GM18511 (cell line): ENCODE measurements at regions not wholly inside any gene's neighbourhood (a gene's known extent, or its start where the extent isn't known, plus 50 kb on each side); places are given as distances from the start of the nearest gene placed in this dataset.

Experiments
- ATAC-seq: cut with Tn5 transposase; IDR thresholded peaks from one replicate; pipeline ENCODE4 v1.9.1; 2021; ENCODE audit warnings: mild to moderate bottlenecking, moderate library complexity; ENCODE audit not compliant: unreplicated experiment

DNA sequence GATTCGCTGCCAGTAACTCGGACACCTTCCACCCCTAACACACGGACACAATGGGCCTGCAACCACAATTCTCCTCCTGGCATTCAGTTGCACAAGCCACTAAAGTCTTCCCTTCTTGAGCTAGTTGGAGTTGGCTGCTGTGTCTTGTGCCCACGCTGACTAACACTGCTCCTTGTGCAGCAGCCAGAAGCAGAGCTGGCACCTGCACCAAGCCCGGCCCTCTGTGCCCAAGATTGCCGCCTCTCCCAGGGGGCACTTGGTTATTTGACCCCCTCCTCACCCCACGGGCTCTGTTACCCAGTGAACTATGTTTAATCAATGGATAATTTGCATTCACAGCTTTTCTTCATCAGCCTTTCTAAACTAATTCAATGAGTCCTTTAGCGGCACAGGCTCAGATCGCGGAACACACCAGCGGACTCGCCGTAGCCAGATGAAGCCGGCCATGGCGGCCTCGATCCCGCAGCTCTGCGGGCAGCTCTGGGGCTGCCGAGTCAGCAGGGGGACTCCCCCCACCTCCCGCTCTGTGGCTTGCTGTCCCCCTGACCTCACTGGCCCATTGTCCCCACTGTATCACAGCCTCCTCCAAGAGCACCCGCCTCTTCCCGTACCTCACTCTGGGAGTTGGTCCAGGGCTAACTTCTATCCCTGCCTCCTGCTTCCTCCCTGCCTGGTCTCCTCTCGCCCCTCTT is 94.8 kb upstream of the AFDN start:
- no peak for ATAC-seq

DNA sequence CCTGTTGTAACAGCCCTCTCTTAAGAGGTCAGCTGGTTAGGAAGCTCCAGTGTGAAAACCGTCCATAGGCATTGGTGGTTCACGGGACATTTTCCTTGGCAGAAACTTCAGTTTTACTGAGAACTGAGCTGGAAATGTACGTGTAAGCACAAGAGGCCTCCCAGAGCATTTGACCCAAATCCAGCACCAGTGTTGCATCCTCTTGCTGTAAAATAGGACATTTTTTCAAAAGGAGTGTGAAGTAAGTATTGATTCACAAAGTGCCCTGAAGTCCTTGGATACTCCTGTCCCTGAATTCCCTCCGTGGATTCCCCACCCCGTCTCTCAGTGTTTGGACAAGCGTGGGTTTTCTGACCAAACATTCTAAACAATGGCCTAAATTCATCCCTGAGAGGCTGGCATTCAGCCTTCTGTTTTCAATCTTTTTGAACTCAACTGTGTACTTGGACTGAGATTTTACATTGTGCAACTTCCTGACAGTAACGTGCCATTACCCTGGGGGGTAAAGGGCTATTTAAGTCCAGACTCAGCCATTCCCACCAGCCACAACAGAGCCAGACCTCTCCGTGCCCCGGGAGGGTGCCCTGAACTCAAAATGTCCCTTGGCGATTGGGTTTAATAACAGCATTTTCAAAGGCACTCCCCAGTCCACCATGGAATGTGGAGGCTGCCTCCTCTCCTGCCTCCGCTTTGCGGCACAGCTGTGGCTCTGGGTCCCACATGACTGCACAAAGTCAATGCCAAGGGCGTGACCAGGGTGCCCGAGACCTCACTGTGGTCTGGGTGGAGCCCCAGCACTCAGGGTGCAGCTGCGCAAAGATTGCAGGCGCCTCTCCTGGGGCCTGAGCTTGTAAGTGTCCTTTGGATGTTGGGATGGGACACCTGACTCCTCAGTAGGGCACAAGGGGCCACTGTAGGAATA is 92.7 kb upstream of the AFDN start:
- ATAC-seq: peak; percentile 64

DNA sequence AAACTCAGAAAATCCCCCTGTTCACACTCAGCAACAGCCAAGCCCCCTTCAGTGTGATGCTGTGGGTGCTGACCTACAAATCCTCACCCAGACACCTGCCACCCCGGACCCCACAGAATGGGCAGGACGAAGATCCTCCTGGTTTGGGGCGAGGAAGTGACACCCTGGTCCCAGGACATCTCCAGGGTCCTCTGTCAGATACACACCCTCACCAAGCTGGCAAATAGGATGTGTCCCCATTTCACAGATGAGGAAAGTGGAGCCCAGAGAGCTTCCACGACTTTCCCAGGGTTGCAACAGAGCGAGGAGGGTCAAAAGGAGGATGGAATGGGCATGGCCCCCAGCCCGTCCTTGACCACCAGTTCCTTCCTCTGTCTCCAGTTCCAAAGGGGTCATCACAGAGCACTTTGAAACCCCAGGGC is 92.0 kb upstream of the AFDN start:
- no peak for ATAC-seq

DNA sequence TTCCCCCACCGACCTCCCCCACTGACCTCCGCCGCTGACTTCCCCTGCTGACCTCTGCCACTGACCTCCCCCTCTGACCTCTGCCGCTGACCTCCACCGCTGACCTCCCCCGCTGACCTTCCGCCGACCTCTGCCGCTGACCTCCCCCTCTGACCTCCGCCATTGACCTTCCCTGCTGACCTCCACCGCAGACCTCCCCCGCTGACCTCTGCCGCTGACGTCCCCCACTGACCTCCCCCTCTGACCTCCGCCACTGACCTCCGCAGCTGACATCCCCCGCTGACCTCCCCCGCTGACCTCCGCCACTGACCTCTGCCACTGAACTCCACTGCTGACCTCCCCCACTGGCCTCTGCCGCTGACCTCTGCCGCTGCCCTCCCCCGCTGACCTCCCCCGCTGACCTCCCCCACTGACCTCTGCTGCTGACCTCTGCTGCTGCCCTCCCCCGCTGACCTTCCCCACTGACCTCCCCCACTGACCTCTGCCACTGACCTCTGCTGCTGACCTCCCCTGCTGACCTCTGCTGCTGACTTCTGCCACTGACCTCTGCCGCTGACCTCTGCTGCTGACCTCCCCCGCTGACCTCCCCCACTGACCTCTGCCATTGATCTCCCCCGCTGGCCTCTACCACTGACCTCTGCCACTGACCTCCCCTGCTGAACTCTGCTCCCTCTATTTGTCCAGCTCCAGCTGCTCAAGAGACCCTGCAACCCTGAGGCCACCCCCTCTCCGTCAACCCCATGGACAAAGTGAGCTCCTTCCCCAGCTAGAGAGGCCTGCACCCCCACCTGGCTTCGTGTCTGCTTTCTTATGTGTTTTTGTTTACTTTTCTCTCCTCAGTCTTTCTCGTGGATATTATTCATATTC is 91.4 kb upstream of the AFDN start:
- no peak for ATAC-seq

DNA sequence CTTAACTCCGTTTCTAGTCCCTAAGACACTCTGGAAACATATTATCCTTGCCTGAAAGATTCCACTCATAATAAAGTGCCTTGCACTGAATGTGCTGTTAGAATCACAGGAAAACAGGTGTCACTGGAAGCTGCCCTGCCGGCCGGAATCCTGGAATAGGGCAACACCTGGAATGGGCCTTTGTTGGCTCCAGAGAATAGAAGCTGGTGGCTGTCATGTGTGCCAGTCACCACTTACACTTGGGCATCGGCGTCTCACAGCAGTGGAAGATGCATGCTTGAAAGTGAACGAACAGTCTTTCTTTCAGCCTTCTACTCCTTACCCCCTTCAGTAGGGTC is 90.8 kb upstream of the AFDN start:
- no peak for ATAC-seq

DNA sequence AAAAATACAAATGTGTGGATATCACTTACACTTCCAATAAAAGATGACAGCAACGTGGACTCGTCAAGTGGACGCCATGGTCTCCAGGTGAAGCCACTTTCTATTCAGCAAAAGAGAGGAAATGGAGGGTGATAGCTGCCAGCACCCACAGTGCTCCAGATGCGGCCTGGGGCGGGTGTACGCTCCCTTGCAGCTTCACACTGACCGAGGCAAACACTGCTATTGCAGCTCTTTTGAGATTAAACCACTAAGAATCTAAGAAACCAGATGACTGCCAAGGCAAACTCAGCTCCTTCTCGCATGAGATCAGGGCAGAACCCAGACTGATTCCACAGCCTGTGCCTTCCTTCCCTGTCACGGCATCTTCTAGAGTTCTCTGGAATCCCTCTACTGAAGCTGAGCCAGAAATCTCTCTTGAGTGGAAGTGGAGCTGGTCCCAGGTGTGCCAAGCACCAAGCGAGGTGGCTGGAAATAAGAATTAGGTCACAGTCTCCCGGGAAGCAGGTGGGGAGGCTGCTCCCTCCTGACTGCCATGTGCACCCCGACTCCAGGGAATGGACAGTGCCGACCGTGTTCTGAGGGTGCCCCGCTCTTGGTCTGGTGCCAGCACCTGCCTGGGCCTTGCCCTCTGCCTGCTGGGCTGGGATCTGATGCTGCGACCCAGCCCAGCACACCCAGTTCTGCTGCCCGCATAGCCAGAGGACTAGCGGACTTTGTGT is 90.1 kb upstream of the AFDN start:
- no peak for ATAC-seq

DNA sequence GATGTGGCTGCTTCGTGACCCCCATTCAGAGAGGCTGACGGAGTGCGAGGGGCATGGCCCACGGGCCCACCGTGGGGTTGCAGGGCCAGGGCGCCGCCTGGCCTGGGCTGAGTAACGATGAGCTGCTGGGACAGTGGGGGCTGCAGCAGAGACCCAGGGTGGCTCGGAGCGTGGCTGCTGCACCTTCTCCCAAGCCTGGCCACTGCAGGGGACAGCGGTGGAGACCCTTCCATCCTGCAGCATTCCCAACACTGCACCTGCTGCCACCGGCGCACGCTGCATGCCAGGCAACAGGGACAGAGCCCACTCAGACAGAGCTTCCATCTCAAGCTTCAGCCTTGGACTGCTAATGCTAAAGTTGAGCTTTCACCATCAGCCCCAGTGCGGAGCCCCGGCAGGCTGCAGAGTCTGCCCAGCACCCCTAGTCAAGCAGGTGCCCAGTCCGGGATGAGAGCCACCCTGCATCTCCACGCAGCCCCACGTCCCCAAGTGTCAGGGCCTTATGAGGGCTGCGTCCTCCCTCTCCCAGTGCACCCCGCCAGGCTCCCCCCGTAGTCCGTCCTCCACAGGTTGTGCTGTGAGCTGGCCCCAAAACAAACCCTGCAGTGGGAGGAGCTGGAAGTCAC is 89.4 kb upstream of the AFDN start:
- ATAC-seq: no peak

DNA sequence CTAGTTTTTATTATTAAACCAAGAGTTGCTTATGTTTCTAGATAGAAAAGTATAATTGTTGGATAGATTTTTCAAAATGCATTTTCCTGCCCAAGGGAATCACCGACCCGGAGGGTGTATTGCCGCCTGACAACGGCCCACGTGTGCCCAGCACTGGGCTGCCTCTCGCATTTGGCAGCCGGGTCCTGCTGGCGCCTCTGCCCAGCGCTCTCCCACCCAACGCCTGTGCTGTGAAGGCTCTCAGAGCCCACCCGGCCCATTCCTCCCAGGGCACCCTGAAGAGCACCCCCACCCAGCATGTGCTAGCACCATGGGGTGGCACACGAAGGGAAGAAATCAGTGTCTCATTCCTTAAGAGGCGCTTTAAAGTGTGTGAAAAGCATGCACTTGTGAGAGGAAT is 88.3 kb upstream of the AFDN start:
- ATAC-seq: no peak

DNA sequence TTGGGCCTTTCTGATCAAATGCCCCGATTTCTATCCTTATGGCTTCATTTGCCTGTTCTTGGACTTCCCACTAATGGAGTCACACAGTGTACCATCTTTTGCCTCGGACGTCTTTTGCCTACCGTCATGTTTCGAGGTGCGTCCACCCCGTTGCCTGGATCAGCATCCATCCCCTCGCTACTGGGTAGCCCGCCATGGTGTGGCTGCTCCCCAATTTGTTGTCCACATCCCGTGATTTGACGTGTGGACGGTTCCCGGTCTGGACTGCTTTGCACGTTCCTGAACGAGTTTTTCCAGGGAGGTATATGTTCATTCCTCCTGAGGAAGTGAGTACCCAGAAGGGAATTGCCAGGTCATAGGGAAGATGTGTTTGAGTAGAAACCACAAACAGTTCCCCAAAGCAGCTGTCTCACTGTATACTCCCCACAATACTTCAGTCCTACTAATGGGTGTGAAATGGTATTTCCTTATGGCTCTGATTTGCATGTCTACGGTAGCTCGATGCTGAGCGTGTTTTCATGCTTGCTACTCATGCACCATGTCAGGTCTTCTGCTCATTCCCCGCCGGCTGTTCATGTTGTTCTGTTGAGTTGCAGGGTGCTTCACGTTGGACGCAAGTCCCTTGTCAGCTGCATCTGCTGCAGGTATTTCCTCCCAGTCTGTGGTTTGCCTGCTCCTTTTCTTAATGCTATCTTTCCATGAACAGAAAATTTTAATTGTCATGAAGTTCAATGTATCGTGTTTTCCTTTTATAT is 86.8 kb upstream of the AFDN start:
- ATAC-seq: no peak

DNA sequence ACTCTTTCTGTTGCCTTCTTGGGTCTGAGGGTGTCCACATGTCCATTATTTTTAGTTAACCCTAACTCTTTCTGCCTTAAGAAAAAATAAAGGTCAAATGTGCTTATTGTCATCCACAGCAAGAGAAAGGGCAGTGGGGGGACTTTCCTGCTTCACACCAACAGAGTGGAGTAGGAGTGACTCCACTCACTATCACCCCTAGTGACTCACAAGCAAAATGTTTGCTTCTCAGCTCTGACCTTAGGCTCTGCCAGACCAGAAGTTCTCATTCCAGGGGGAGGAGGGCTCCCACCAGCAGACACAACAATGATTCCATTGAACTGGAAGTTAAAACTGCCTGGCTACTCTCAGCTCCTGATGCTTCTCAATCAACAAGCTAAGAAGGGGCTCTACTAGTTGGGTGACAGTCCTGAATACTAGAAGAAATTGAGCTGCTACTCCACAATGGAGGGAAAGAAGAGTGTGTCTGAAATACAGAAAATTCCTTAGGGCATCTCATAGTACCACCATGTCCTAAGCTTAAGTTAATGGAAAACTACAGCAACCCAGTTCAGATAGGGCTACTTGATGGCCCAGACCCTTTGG is 83.9 kb upstream of the AFDN start:
- ATAC-seq: no peak

DNA sequence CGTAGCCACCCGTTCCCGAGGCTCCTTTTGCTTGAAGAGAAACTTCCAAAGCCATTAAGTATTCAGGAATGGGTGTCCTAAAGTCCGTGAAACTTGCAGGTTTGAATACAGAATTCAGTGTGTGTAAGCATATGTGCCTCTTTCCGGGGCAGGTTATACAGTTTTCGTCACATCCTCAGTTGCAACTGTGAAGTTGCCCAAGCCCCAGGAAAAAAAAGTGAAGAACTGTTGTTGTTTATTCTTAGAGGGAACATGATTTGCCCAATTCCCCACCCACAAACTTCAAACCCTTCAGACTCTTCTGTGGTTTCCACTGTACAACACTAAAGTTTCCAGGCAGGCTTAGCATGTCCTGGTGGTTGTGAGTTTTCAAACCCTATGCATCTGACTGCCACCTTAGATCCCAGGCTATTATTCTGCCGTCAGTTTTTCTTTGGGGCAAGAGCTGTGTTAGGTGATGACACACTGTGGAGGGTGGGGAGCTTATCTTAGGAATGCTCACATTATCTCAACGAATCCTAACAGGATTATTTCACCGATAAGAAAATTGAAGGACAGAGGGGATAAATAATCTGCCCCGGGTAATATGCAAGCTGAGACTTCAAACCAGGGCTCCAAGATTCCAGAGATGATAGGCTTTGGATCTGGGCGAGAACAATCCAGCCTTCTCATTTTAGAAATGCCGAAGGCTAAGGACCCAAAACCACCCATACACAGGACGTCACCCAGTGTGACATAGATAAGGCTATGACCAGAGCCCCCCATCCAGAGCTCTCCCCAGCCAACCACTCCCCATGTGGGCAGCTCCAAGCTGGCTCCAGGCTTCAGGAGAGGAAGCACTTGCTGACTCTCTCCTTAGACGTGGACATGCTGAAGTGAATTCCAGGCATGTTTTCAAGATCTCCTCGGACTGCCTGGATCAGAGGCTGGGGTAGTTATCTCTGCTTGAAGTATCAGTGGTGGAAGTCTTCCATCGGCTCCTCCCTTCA is 81.7 kb upstream of the AFDN start:
- no peak for ATAC-seq

DNA sequence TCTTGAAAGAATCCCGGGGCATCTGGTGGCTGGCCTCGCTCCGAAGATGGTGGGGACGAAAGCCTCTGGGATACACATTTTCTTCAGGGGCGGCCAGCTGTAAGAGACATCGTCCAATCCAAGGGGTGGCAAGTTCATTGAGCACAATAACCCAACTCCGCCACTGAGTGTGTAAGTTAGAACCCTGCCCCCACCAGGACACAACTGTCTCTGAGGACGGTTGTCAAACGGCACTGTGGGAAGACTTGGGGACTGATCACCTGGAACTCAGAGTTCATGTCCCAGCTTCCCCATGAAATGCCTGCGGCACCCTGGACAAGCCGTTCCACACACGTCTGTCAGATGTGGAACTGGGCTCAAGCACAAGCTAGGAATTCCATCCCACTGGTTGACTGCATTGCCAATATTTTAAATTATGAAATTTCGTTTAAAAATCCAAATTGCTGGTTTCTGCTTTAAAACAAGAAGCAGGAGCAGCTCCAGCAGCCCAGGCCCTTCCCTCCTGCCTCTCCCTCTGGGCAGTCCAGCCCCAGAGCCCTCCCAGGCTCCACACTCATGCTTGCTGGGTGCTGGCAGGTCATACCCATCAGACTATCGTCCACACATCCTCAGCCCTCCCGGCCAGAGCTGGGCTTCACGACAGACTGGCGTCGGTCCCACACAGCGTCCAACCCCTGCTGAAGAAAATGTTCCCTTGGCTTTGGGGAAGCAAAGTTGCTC is 80.9 kb upstream of the AFDN start:
- ATAC-seq: no peak

DNA sequence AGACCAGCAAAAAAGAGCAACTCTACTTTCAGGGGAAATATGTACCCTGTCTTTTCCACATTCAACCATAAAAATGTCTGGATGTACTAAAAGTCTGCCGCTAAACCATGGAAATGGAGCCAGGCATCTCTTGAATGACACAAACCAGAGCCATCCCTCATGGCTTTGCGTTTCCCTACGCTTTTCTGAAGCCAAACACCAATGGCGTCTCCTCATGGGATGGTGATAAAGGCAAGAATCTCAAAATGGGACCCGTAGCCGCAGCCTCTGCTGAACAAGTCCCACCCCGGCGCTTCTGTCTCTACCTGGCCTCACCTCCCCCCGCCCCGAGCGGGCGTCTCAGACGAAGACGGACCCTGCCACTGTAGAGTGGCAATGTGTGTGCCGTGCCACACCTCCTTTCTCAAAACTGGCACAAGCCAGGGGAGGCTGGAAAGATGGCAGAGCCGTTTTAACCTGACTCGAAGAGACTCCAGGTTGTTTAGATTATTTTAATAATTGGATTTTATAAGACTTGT is 80.3 kb upstream of the AFDN start:
- ATAC-seq: no peak

DNA sequence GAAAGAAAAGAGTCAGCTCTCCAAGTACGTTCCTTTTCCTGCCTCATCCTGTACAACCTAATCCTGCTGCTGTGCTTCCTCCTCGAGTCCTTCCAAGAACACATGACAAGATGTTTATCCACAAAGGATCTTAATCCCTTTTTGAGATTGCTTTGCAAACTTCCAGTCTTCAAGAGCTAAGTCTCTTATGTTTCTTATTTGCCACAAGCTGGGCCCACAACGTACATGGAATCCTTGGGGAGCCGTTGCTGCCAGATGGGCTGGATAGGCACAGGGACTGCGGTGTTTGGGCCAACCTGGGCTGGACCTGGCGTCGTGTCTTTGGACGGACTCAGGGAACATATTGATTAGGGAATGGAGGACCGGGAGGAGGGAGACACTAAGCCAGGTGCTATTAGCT is 79.7 kb upstream of the AFDN start:
- ATAC-seq: no peak

DNA sequence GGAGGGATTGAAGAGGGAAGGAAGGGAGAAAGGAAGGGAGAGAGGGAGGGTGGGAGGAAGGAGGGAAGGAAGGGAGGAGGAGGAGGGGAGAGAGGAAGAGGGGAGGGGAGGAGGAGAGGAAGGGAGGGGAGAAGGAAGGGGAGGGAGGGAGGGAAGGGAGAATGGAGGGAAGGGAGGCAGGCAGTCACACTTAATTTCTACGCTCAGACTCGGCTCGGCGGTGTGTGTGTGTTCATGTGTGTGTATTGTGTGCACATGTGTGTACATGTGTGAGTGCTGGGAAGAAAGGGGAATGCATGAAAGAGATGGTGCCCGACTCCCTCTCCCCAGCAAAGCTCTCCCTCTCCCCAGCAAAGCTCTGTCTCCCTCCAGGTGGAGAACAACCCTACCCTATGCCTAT is 79.1 kb upstream of the AFDN start:
- ATAC-seq: no peak

DNA sequence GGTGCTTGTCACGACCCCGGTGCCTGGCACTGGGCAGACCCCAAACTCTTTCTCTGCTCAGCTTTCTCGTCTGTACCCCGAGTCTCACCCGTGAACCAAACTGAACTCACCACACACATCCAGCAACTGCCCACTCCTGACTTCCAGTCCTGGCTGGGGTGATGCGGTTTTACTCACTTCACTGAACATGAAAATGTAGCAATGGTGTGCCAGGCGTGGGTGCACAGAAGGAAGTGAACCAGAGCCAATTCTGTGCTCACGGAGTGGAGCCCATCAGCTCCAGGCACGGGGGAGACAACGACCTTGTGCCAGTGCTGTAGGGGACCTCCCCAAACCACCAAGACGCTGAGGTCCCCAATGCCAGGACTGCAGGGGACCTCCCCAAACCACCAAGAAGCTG is 78.7 kb upstream of the AFDN start:
- ATAC-seq: peak; percentile 57
